Sigmoid colon (tissue), 6 donors: ENCODE measurements at regions not wholly inside any gene's neighbourhood (a gene's known extent, or its start where the extent isn't known, plus 50 kb on each side); places are given as distances from the start of the nearest gene placed in this dataset.

ENCODE experiments used
- DNase-seq: peaks from one replicate; pipeline ENCODE4 v3.0.0-alpha.2; 2019
- H3K27ac ChIP-seq, 4 donors: fragments of 200-600 bp; sonication (generic); one replicate each; pipeline ENCODE4 v1.5.1; 2016 to 2019; ENCODE audit warnings: mild to moderate bottlenecking in 1 of 4
- H3K27me3 ChIP-seq, 3 donors: fragments of 200-600 bp; sonication (generic); one replicate each; pipeline ENCODE4 v1.5.1; 2019; ENCODE audit warnings: mild to moderate bottlenecking in 1 of 3
- H3K36me3 ChIP-seq, 4 donors: fragments of 200-600 bp; sonication (generic); one replicate each; pipeline ENCODE4 v1.5.1; 2016 to 2019
- H3K4me1 ChIP-seq, 4 donors: fragments of 200-600 bp; sonication (generic); one replicate each; pipeline ENCODE4 v1.5.1; 2017 to 2019
- H3K4me3 ChIP-seq, 4 donors: fragments of 200-600 bp; sonication (generic); one replicate each; pipeline ENCODE4 v1.5.1; 2017 to 2019; ENCODE audit warnings: mild to moderate bottlenecking in 2 of 4, moderate library complexity in 1 of 4
- H3K9me3 ChIP-seq, 4 donors: fragments of 200-600 bp in 3 of 4; sonication (generic) in 3 of 4; one replicate each; pipeline versions ENCODE4 v1.5.1 to v1.6.1; 2013 to 2019
- CTCF ChIP-seq, 4 experiments: fragments of 450-650 bp in 3 of 4; fragments of 200-600 bp in 1 of 4; IDR thresholded peaks; one replicate each; pipeline ENCODE4 v1.5.1; 2016 to 2019; ENCODE audit warnings: antibody characterized with exemption in 4 of 4, mild to moderate bottlenecking in 3 of 4, moderate library complexity in 2 of 4
- EP300 ChIP-seq, 4 donors: sonication (generic); formaldehyde crosslinking; IDR thresholded peaks; one replicate each; pipeline ENCODE4 v1.6.1; 2017; ENCODE audit warnings: antibody characterized with exemption in 4 of 4
- POLR2A ChIP-seq, 2 donors: fragments of 450-650 bp; IDR thresholded peaks; one replicate each; pipeline ENCODE4 v1.6.1; 2016; ENCODE audit warnings: antibody characterized with exemption in 2 of 2, mild to moderate bottlenecking in 2 of 2, moderate library complexity in 2 of 2
- POLR2AphosphoS5 ChIP-seq, 4 donors: sonication (generic); formaldehyde crosslinking; IDR thresholded peaks; one replicate each; pipeline ENCODE4 v1.6.1; 2017; ENCODE audit warnings: antibody characterized with exemption in 4 of 4
- WGBS, 2 donors: extraction: QIAGEN DNeasy Blood & Tissue Kit; methylation state at CpG; one replicate each; pipeline ENCODE4 v1.1.7; 2013; 5-methylcytosine and 5-hydroxymethylcytosine counted together
- intact Hi-C: fragments of 100-400 bp; cut with DNase I; formaldehyde crosslinking; loops from one replicate; pipeline ENCODE4 v1.15.1; 2023
- donor health status: healthy with polysubstance abuse.
- donor health status: healthy.

- H3K9me3 ChIP-seq = no peaks in the 10 kb centered on the region
- no peaks in the 10 kb centered on the region for H3K36me3 ChIP-seq
- H3K4me1 ChIP-seq = no peaks in the 10 kb centered on the region
- intact Hi-C loops = no loop called here
- WGBS, 2 donors = 71 to 76% methylated on average over 4 of the region's 4 CpGs
- no peak for DNase-seq
- H3K27me3 ChIP-seq = no peaks in the 10 kb centered on the region
- TF ChIP-seq POLR2AphosphoS5 (IDR thresholded peaks at IDR 0.05) (no peak), EP300 (IDR thresholded peaks at IDR 0.05) (no peak), CTCF (IDR thresholded peaks at IDR 0.05) (no peak), POLR2A (IDR thresholded peaks at IDR 0.05) (no peak)
- H3K27ac ChIP-seq = no peak overlapping the region
- H3K4me3 ChIP-seq = no peak overlapping the region
Observed at GRCh38 chr3:20405744-20406143, 219.7 kb upstream of the SGO1 start.

DNA sequence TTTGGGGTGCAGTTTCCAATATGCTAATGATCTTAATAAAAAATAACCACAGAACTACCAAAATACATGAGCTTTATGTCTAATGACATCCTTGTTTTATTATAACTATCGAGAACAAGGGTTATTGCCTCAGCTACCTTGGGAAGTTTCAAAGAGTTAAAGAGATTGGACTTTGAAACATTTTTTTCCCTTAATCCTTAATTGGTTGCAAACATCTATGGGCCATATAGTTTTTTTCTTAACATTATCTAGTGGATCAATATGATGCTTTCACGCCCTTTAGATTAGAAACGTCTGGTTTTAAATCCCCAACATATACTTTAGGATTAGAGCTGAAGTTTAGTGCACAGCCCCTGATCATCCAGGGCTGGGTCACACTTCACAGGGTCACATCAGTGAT lies 219.2 kb upstream of the SGO1 start:
- H3K9me3 ChIP-seq = no peaks in the 10 kb centered on the region
- WGBS, 2 donors = 57 to 72% methylated on average over 3 of the region's 3 CpGs
- H3K27ac ChIP-seq = no peak overlapping the region
- no peak for DNase-seq
- no peaks in the 10 kb centered on the region for H3K36me3 ChIP-seq
- no peak overlapping the region for H3K4me3 ChIP-seq
- TF ChIP-seq POLR2A (IDR thresholded peaks at IDR 0.05) = no peak
- no peak for TF ChIP-seq EP300 (IDR thresholded peaks at IDR 0.05)
- TF ChIP-seq POLR2AphosphoS5 (IDR thresholded peaks at IDR 0.05) = no peak
- no peak for TF ChIP-seq CTCF (IDR thresholded peaks at IDR 0.05)
- intact Hi-C loops = no loop called here
- no peaks in the 10 kb centered on the region for H3K27me3 ChIP-seq
- H3K4me1 ChIP-seq = no peaks in the 10 kb centered on the region

DNA sequence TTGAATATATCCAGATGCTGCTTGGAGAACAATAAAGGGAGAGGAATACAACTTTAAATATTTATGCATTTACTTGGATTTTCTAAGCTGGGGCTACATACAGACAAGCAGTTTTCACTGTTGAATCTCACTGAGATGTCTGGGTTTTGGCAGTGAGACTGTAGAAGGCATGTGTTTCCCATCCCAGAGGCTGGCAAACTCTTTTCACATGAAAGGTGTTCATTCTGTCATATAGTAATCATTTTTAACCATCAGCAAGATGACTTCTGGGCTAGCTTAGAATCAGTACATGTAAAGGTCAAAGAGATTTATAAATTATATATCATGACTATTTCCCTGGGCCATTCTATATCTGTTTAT lies 218.7 kb upstream of the SGO1 start:
- Histone ChIP-seq H3K4me1 (no peaks in the 10 kb centered on the region), H3K4me3 (no peak overlapping the region), H3K27ac (no peak overlapping the region), H3K27me3 (no peaks in the 10 kb centered on the region), H3K36me3 (no peaks in the 10 kb centered on the region), H3K9me3 (no peaks in the 10 kb centered on the region)
- intact Hi-C loops = no loop called here
- no peak for DNase-seq
- TF ChIP-seq EP300 (IDR thresholded peaks at IDR 0.05) = no peak
- TF ChIP-seq CTCF (IDR thresholded peaks at IDR 0.05) = no peak
- no peak for TF ChIP-seq POLR2A (IDR thresholded peaks at IDR 0.05)
- TF ChIP-seq POLR2AphosphoS5 (IDR thresholded peaks at IDR 0.05) = no peak

- Histone ChIP-seq H3K9me3 (no peaks in the 10 kb centered on the region), H3K27ac (no peak overlapping the region), H3K4me3 (no peak overlapping the region), H3K36me3 (no peaks in the 10 kb centered on the region), H3K4me1 (no peaks in the 10 kb centered on the region), H3K27me3 (no peaks in the 10 kb centered on the region)
- no peak for TF ChIP-seq POLR2AphosphoS5 (IDR thresholded peaks at IDR 0.05)
- no peak for TF ChIP-seq CTCF (IDR thresholded peaks at IDR 0.05)
- TF ChIP-seq EP300 (IDR thresholded peaks at IDR 0.05) = no peak
- TF ChIP-seq POLR2A (IDR thresholded peaks at IDR 0.05) = no peak
- 79 to 81% methylated on average over 3 of the region's 3 CpGs for WGBS, 2 donors
- intact Hi-C loops = no loop called here
- DNase-seq = no peak
Observed at GRCh38 chr3:20403986-20404740, 218.2 kb upstream of the SGO1 start.

DNA sequence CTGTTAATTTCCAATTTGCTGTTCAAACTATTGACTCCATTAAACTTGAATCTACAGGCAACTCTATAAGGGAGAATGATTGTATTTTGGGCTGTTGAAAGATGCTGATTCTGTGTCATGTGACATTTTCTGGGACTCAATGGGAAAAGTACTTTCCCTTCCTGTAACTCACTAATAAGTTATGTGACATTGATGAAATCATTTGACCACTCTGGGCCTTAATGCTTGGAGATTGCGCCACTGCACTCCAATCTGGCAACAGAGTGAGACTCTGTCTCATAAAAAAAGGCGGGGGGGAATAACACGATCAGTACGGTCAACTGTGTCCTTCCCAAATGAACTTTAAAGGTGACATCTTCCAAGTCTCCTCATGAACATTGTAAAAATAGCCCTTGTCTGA lies 215.2 kb upstream of the SGO1 start:
- intact Hi-C loops = no loop called here
- DNase-seq = no peak
- WGBS, 2 donors = 92 to 93% methylated on average over 4 of the region's 4 CpGs
- no peak for TF ChIP-seq CTCF (IDR thresholded peaks at IDR 0.05)
- TF ChIP-seq POLR2AphosphoS5 (IDR thresholded peaks at IDR 0.05) = no peak
- TF ChIP-seq EP300 (IDR thresholded peaks at IDR 0.05) = no peak
- no peak for TF ChIP-seq POLR2A (IDR thresholded peaks at IDR 0.05)
- no peaks in the 10 kb centered on the region for H3K9me3 ChIP-seq
- no peaks in the 10 kb centered on the region for H3K27me3 ChIP-seq
- no peaks in the 10 kb centered on the region for H3K36me3 ChIP-seq
- H3K4me1 ChIP-seq = no peaks in the 10 kb centered on the region
- H3K4me3 ChIP-seq = no peak overlapping the region
- no peak overlapping the region for H3K27ac ChIP-seq
